Smooth muscle cell (in vitro differentiated cells): ENCODE measurements at regions not wholly inside any gene's neighbourhood (a gene's known extent, or its start where the extent isn't known, plus 50 kb on each side); places are given as distances from the start of the nearest gene placed in this dataset.

Experiments used
- DNase-seq: peaks from one replicate; lab custom pipeline; 2025; ENCODE audit not compliant: unreplicated experiment; lab: John Stamatoyannopoulos, UW
- H2AFZ ChIP-seq: fragments of 200-600 bp; sonication (generic); 2 replicates; pipeline ENCODE4 v1.6.0; 2016; ENCODE audit warnings: antibody characterized with exemption, low read depth, mild to moderate bottlenecking
- H3F3A ChIP-seq: fragments of 200-600 bp; sonication (generic); 2 replicates; pipeline ENCODE4 v1.6.0; 2017; ENCODE audit warnings: antibody characterized with exemption, low read depth
- H3K27ac ChIP-seq: fragments of 200-600 bp; sonication (generic); 2 replicates; pipeline ENCODE4 v1.5.1; 2016; ENCODE audit warnings: low read depth, mild to moderate bottlenecking
- H3K27me3 ChIP-seq: fragments of 200-600 bp; sonication (generic); 2 replicates; pipeline ENCODE4 v1.6.1; 2016; ENCODE audit warnings: low read depth, mild to moderate bottlenecking
- H3K36me3 ChIP-seq: fragments of 200-600 bp; sonication (generic); 2 replicates; pipeline ENCODE4 v1.5.1; 2016; ENCODE audit warnings: low read depth
- H3K4me1 ChIP-seq: fragments of 200-600 bp; sonication (generic); 2 replicates; pipeline ENCODE4 v1.5.1; 2016; ENCODE audit warnings: low read depth
- H3K4me2 ChIP-seq: fragments of 200-600 bp; sonication (generic); 2 replicates; pipeline ENCODE4 v1.6.0; 2016; ENCODE audit warnings: mild to moderate bottlenecking
- H3K4me3 ChIP-seq: fragments of 200-600 bp; sonication (generic); 2 replicates; pipeline ENCODE4 v1.5.1; 2016; ENCODE audit warnings: mild to moderate bottlenecking
- H3K79me2 ChIP-seq: fragments of 200-600 bp; sonication (generic); 2 replicates; pipeline ENCODE4 v1.6.0; 2016; ENCODE audit warnings: low read depth, mild to moderate bottlenecking
- H3K9ac ChIP-seq: fragments of 200-600 bp; sonication (generic); 2 replicates; pipeline ENCODE4 v1.6.0; 2016; ENCODE audit warnings: low read depth
- H3K9me3 ChIP-seq: fragments of 200-600 bp; sonication (generic); replicated peaks from 2 replicates; pipeline ENCODE4 v1.5.1; 2016; ENCODE audit warnings: low read depth
- H4K20me1 ChIP-seq: fragments of 200-600 bp; sonication (generic); 2 replicates; pipeline ENCODE4 v1.6.0; 2016; ENCODE audit warnings: low read depth
- WGBS: methylation state at CpG from one replicate; pipeline ENCODE4 v1.1.7; 2016; ENCODE audit warnings: low lambda C conversion rate; 5-methylcytosine and 5-hydroxymethylcytosine counted together
- TF ChIP-seq, protein P1 (sequence below): fragments of 200-600 bp; sonication (generic); IDR thresholded peaks from 2 replicates; pipeline ENCODE4 v1.5.1; 2017; ENCODE audit warnings: borderline replicate concordance, mild to moderate bottlenecking, antibody characterized with exemption; ENCODE audit not compliant: insufficient read depth, poor library complexity, severe bottlenecking

DNA sequence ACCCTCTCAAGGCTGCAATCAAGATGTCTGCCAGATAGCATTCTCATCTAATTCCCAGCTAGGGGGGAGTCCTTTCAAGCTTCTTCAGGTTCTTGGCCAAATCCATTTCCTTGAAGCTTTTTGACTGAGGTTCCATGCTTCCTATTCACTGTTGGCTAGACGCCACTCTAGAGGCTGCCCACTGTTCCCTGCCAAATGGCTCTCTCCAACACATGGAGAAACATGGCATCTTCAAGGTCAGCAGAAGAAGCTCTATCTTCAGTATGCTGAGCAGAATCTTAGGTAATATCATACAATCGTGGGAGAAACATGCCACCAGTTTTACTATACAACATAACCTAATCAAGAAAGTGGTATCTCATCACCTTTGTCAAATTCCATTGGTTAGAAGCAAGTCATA is 1985.1 kb upstream of the CELF4 start:
- H2AFZ ChIP-seq, result no peak overlapping the region
- no peaks in the 10 kb centered on the region for H3K79me2 ChIP-seq
- no peak overlapping the region for H3K27ac ChIP-seq
- H3K4me2 ChIP-seq, result no peak overlapping the region
- no peak for DNase-seq
- H3K4me1 ChIP-seq, result no peaks in the 10 kb centered on the region
- no peaks in the 10 kb centered on the region for H3K36me3 ChIP-seq
- H4K20me1 ChIP-seq, result no peaks in the 10 kb centered on the region
- 96% methylated on average over 2 of the region's 2 CpGs for WGBS
- no peaks in the 10 kb centered on the region for H3K27me3 ChIP-seq
- TF ChIP-seq, protein P1, sequence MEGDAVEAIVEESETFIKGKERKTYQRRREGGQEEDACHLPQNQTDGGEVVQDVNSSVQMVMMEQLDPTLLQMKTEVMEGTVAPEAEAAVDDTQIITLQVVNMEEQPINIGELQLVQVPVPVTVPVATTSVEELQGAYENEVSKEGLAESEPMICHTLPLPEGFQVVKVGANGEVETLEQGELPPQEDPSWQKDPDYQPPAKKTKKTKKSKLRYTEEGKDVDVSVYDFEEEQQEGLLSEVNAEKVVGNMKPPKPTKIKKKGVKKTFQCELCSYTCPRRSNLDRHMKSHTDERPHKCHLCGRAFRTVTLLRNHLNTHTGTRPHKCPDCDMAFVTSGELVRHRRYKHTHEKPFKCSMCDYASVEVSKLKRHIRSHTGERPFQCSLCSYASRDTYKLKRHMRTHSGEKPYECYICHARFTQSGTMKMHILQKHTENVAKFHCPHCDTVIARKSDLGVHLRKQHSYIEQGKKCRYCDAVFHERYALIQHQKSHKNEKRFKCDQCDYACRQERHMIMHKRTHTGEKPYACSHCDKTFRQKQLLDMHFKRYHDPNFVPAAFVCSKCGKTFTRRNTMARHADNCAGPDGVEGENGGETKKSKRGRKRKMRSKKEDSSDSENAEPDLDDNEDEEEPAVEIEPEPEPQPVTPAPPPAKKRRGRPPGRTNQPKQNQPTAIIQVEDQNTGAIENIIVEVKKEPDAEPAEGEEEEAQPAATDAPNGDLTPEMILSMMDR, result no peak
- H3K4me3 ChIP-seq, result no peak overlapping the region
- no peaks in the 10 kb centered on the region for H3K9me3 ChIP-seq
- no peaks in the 10 kb centered on the region for H3F3A ChIP-seq
- H3K9ac ChIP-seq, result no peak overlapping the region

DNA sequence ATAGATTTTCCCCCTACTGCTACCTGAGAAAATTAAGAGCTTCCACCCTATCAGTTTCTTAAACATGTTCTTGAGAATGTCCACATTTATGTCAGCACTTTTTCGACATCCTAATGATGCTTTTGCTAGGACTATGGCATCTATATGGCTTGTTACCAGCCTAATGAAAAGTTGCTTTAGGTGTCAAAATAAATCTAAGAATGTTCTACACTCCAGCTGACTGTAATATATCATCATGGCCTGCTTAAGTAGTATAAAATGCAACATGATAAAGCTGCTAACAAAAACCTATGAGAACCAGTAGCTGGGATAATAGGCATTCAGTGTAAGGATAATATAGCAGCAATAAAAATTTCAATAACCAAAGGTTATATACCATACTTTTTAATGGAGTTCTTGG is 1983.5 kb upstream of the CELF4 start:
- Histone ChIP-seq H4K20me1 (no peaks in the 10 kb centered on the region), H3K9ac (no peak overlapping the region), H2AFZ (no peak overlapping the region), H3K27me3 (no peaks in the 10 kb centered on the region), H3F3A (no peaks in the 10 kb centered on the region), H3K79me2 (no peaks in the 10 kb centered on the region), H3K27ac (no peak overlapping the region), H3K4me1 (no peaks in the 10 kb centered on the region), H3K36me3 (no peaks in the 10 kb centered on the region), H3K4me2 (no peak overlapping the region), H3K4me3 (no peak overlapping the region), H3K9me3 (no peaks in the 10 kb centered on the region)
- 69% methylated on average over 1 of the region's 1 CpG for WGBS
- TF ChIP-seq, protein P1, result no peak
- no peak for DNase-seq

DNA sequence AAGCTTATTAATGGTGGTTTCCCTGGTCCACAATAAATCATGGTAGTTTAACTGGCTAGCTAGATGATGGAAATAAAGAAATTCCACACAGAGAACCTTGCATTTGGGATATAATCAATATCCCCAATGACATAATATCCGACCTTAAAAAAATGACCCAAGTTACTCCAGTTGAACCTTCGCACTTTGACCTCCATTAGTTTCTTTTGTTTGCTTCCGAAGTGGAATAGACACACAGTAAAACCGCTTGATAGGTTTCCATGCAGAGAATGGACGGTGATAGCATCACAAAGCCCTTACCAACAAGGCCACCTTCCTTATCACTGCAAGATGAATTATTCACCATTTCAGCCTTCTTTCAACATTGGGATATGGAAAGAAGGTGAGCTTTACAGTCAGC is 1966.1 kb upstream of the CELF4 start:
- Histone ChIP-seq H3K27ac (no peak overlapping the region), H3K9ac (no peak overlapping the region), H3K9me3 (no peaks in the 10 kb centered on the region), H3K36me3 (no peaks in the 10 kb centered on the region), H3F3A (no peaks in the 10 kb centered on the region), H3K4me2 (no peak overlapping the region), H3K4me3 (no peak overlapping the region), H2AFZ (no peak overlapping the region), H3K27me3 (no peaks in the 10 kb centered on the region), H3K4me1 (no peaks in the 10 kb centered on the region), H4K20me1 (no peaks in the 10 kb centered on the region), H3K79me2 (no peaks in the 10 kb centered on the region)
- 96% methylated on average over 5 of the region's 5 CpGs for WGBS
- TF ChIP-seq, protein P1, result no peak
- no peak for DNase-seq

DNA sequence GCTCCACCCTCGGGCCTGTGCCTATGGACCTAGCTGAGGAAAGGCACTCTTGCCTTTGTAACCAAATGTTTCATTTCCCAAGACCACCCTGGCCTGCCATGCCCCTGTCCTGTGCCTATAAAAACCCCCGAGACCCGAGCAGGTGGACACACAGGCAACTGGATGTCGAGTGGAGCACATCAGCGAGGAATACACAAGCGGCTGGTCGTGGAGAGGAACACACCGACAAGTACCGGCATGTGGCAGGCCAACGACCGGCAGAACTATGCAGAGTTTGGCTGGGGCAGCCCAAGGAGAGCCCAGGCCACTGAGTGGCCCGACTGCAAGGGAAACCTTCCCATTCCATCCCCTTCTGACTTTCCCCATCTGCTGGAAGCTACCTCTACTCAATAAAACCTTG is 1963.8 kb upstream of the CELF4 start:
- no peaks in the 10 kb centered on the region for H3K27me3 ChIP-seq
- no peaks in the 10 kb centered on the region for H3F3A ChIP-seq
- TF ChIP-seq, protein P1, result no peak
- H3K36me3 ChIP-seq, result no peaks in the 10 kb centered on the region
- H3K27ac ChIP-seq, result no peak overlapping the region
- DNase-seq, result no peak
- no peaks in the 10 kb centered on the region for H3K79me2 ChIP-seq
- no peak overlapping the region for H3K9ac ChIP-seq
- H3K4me3 ChIP-seq, result no peak overlapping the region
- H4K20me1 ChIP-seq, result no peaks in the 10 kb centered on the region
- H3K9me3 ChIP-seq, result no peaks in the 10 kb centered on the region
- H3K4me2 ChIP-seq, result no peak overlapping the region
- 96% methylated on average over 12 of the region's 12 CpGs for WGBS
- no peak overlapping the region for H2AFZ ChIP-seq
- H3K4me1 ChIP-seq, result no peaks in the 10 kb centered on the region
